Panc1 (cell line): ENCODE measurements at regions not wholly inside any gene's neighbourhood (a gene's known extent, or its start where the extent isn't known, plus 50 kb on each side); places are given as distances from the start of the nearest gene placed in this dataset.

Experiments
- POLR2AphosphoS5 ChIP-seq: IDR thresholded peaks from 2 replicates; pipeline ENCODE4 v1.6.1; 2012; ENCODE audit warnings: mild to moderate bottlenecking, low read depth, low read length, moderate library complexity
- TCF7L2 ChIP-seq: IDR thresholded peaks from 2 replicates; pipeline ENCODE4 v1.6.1; 2011; ENCODE audit warnings: mild to moderate bottlenecking, low read depth, low read length, inconsistent platforms
- TF ChIP-seq, protein P1 (sequence below): fragments of 450-650 bp; IDR thresholded peaks from 2 replicates; pipeline ENCODE4 v1.5.1; 2017; ENCODE audit warnings: mild to moderate bottlenecking
- TF ChIP-seq, protein P2 (sequence below), 2 experiments: IDR thresholded peaks; 2 replicates each; pipeline ENCODE4 v1.6.1; 2011 to 2012; ENCODE audit warnings: low read depth in 2 of 2, control low read depth in 1 of 2, low read length in 1 of 2, mild to moderate bottlenecking in 1 of 2, moderate library complexity in 1 of 2; ENCODE audit not compliant: insufficient read depth in 1 of 2

DNA sequence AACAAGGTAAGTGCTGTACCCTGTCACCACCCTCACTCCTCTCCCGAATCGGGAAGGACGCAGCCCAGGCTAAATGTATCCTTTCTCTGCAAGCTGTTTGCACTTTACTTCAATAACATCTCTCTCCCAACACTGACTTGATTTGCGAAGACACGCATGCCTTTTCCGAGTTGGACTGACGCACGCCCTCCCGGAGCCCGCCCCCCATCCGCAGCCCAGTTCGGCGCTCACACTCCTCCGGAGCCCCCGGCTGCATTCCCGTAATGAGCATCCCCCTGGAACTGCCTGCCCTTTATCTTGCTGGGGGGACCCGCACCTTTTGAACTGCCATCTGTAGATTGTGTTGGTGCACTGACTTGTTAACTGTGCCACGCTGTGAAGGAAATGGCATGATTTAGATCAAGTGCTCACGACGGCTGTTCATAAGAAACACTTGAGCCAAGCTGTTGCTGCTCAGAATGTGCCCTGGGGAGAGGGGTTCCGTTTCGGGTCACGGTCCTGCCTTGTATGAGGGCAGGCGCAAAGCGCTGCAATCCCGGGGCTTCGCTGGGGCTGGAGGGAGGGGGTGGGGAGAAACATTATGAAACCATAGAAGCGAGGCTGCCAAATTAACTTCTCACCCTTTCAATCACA is 176.6 kb upstream of the CDKN3 start:
- TF ChIP-seq, protein P1, sequence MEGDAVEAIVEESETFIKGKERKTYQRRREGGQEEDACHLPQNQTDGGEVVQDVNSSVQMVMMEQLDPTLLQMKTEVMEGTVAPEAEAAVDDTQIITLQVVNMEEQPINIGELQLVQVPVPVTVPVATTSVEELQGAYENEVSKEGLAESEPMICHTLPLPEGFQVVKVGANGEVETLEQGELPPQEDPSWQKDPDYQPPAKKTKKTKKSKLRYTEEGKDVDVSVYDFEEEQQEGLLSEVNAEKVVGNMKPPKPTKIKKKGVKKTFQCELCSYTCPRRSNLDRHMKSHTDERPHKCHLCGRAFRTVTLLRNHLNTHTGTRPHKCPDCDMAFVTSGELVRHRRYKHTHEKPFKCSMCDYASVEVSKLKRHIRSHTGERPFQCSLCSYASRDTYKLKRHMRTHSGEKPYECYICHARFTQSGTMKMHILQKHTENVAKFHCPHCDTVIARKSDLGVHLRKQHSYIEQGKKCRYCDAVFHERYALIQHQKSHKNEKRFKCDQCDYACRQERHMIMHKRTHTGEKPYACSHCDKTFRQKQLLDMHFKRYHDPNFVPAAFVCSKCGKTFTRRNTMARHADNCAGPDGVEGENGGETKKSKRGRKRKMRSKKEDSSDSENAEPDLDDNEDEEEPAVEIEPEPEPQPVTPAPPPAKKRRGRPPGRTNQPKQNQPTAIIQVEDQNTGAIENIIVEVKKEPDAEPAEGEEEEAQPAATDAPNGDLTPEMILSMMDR, result no peak
- TF ChIP-seq, protein P2, sequence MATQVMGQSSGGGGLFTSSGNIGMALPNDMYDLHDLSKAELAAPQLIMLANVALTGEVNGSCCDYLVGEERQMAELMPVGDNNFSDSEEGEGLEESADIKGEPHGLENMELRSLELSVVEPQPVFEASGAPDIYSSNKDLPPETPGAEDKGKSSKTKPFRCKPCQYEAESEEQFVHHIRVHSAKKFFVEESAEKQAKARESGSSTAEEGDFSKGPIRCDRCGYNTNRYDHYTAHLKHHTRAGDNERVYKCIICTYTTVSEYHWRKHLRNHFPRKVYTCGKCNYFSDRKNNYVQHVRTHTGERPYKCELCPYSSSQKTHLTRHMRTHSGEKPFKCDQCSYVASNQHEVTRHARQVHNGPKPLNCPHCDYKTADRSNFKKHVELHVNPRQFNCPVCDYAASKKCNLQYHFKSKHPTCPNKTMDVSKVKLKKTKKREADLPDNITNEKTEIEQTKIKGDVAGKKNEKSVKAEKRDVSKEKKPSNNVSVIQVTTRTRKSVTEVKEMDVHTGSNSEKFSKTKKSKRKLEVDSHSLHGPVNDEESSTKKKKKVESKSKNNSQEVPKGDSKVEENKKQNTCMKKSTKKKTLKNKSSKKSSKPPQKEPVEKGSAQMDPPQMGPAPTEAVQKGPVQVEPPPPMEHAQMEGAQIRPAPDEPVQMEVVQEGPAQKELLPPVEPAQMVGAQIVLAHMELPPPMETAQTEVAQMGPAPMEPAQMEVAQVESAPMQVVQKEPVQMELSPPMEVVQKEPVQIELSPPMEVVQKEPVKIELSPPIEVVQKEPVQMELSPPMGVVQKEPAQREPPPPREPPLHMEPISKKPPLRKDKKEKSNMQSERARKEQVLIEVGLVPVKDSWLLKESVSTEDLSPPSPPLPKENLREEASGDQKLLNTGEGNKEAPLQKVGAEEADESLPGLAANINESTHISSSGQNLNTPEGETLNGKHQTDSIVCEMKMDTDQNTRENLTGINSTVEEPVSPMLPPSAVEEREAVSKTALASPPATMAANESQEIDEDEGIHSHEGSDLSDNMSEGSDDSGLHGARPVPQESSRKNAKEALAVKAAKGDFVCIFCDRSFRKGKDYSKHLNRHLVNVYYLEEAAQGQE (IDR thresholded peaks at IDR 0.05; ENCODE audit: insufficient read depth in 1 of 2, low read depth in 2 of 2, low read length in 1 of 2), result no peak
- TF ChIP-seq POLR2AphosphoS5 (no peak), TCF7L2 (no peak)
